ENCODE measurements at regions not wholly inside any gene's neighbourhood (a gene's known extent, or its start where the extent isn't known, plus 50 kb on each side); places are given as distances from the start of the nearest gene placed in this dataset.

- TF ChIP-seq CTCF (IDR thresholded peaks at IDR 0.05; ENCODE audit: low read depth, low read length): no peak
- no peak for TF ChIP-seq POLR2A (IDR thresholded peaks at IDR 0.05; ENCODE audit: extremely low read depth, insufficient read length)
- no peak for TF ChIP-seq MYC (IDR thresholded peaks at IDR 0.05; ENCODE audit: low read depth, low read length)
- no peak for TF ChIP-seq MAX (IDR thresholded peaks at IDR 0.05; ENCODE audit: low read depth, low read length)
Observed at GRCh38 chr13:94921181-94921580, 208.8 kb upstream of the SOX21 start.
